ENCODE measurements at regions not wholly inside any gene's neighbourhood (a gene's known extent, or its start where the extent isn't known, plus 50 kb on each side); places are given as distances from the start of the nearest gene placed in this dataset.

- no peak for DNase-seq (ENCODE audit: low spot score)
- H3K4me1 Mint-ChIP-seq (ENCODE audit: low read depth): no peaks in the 10 kb centered on the region
- no peaks in the 10 kb centered on the region for H3K9me3 Mint-ChIP-seq (ENCODE audit: low read depth)
Measured at GRCh38 chr5:7010591-7010990, 297.4 kb downstream of the TENT4A start.

GRCh38 chr5:7012057-7012456, 298.8 kb downstream of the TENT4A start:
- Mint-ChIP-seq H3K27ac (ENCODE audit: unreplicated experiment) (no peak overlapping the region), H3K9me3 (ENCODE audit: low read depth) (no peaks in the 10 kb centered on the region), H3K4me3 (ENCODE audit: unreplicated experiment) (no peak overlapping the region), H3K4me1 (ENCODE audit: low read depth) (no peaks in the 10 kb centered on the region), H3K36me3 (ENCODE audit: low read depth) (no peaks in the 10 kb centered on the region), H3K27me3 (ENCODE audit: low read depth) (no peaks in the 10 kb centered on the region)
- DNase-seq (ENCODE audit: low spot score): no peak
- no peak for TF ChIP-seq CTCF (IDR thresholded peaks at IDR 0.05)

More at GRCh38 chr5:7010591-7010990, 297.4 kb downstream of the TENT4A start:
- Mint-ChIP-seq H3K36me3 (ENCODE audit: low read depth) (no peaks in the 10 kb centered on the region), H3K4me3 (ENCODE audit: unreplicated experiment) (no peak overlapping the region), H3K27ac (ENCODE audit: unreplicated experiment) (no peak overlapping the region), H3K27me3 (ENCODE audit: low read depth) (no peaks in the 10 kb centered on the region)
- no peak for TF ChIP-seq CTCF (IDR thresholded peaks at IDR 0.05)

- Mint-ChIP-seq H3K4me3 (ENCODE audit: unreplicated experiment) (no peak overlapping the region), H3K27me3 (ENCODE audit: low read depth) (no peaks in the 10 kb centered on the region), H3K27ac (ENCODE audit: unreplicated experiment) (no peak overlapping the region), H3K36me3 (ENCODE audit: low read depth) (no peaks in the 10 kb centered on the region), H3K4me1 (ENCODE audit: low read depth) (no peaks in the 10 kb centered on the region), H3K9me3 (ENCODE audit: low read depth) (peaks cover under 1% of the 10 kb centered on the region)
- TF ChIP-seq CTCF (IDR thresholded peaks at IDR 0.05): no peak
- DNase-seq (ENCODE audit: low spot score): no peak
Measured at GRCh38 chr5:7014611-7015010, 301.4 kb downstream of the TENT4A start.

- no peak for DNase-seq (ENCODE audit: low spot score)
- H3K4me3 Mint-ChIP-seq (ENCODE audit: unreplicated experiment): no peak overlapping the region
- no peaks in the 10 kb centered on the region for H3K27me3 Mint-ChIP-seq (ENCODE audit: low read depth)
- TF ChIP-seq CTCF (IDR thresholded peaks at IDR 0.05): peak; percentile 13
- H3K9me3 Mint-ChIP-seq (ENCODE audit: low read depth): peaks cover 11% of the 10 kb centered on the region
- no peaks in the 10 kb centered on the region for H3K4me1 Mint-ChIP-seq (ENCODE audit: low read depth)
- no peaks in the 10 kb centered on the region for H3K36me3 Mint-ChIP-seq (ENCODE audit: low read depth)
- H3K27ac Mint-ChIP-seq (ENCODE audit: unreplicated experiment): no peak overlapping the region
Measured at GRCh38 chr5:7015586-7016256, 302.5 kb downstream of the TENT4A start.

GRCh38 chr5:7016999-7017747, 303.9 kb downstream of the TENT4A start:
- no peak for TF ChIP-seq CTCF (IDR thresholded peaks at IDR 0.05)
- Mint-ChIP-seq H3K36me3 (ENCODE audit: low read depth) (no peaks in the 10 kb centered on the region), H3K27ac (ENCODE audit: unreplicated experiment) (no peak overlapping the region), H3K4me1 (ENCODE audit: low read depth) (no peaks in the 10 kb centered on the region), H3K27me3 (ENCODE audit: low read depth) (no peaks in the 10 kb centered on the region), H3K4me3 (ENCODE audit: unreplicated experiment) (no peak overlapping the region), H3K9me3 (ENCODE audit: low read depth) (peaks cover 19% of the 10 kb centered on the region)
- DNase-seq (ENCODE audit: low spot score): no peak
